Dermis microvascular lymphatic vessel endothelial cell (primary cell): ENCODE measurements at regions not wholly inside any gene's neighbourhood (a gene's known extent, or its start where the extent isn't known, plus 50 kb on each side); places are given as distances from the start of the nearest gene placed in this dataset.
A peak's percentile ranks its signal among the peaks of the same experiment; 100 is the strongest.

Experiments
- DNase-seq, 2 donors: peaks; one replicate each; pipeline versions ENCODE4 v3.0.0 to v3.0.0-alpha.2; 2010; ENCODE audit warnings: low read depth in 2 of 2

DNA sequence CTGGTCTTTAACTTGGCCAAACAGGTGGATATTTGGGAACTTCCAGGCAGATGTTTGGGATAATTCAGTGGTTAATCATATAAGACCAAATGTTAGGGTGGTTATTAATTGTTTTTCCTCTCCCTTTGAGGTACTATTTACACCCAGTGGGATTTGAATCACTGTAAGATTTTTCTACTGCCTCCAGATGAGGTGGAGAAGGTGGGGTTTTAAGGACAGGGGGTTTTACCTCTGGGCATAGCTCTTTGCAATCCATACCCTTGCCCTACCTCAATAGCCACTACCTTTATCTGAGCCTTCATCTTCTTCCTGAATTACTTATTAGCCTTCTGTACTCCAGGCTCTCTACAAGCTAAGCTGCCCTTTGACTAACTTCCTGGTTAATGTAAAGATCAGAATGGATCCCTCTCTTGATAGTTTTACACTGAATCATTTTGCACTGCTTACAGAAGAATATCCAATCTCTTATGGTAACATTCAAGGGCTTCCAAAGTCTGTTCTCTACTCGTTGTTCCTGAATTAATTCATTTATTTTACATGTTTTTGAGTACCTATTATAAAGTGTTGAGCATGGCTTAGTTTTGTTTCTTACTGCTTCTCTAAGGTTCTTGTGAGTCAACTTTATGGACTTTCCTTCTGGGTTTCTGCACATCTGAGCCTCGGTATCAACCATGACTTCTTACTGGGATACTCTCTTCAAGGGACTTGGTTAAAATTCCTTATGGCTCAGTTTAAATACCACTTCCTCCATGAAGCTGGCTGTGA, 331.2 kb upstream of the TBL1XR1 start:
- no peak for DNase-seq

DNA sequence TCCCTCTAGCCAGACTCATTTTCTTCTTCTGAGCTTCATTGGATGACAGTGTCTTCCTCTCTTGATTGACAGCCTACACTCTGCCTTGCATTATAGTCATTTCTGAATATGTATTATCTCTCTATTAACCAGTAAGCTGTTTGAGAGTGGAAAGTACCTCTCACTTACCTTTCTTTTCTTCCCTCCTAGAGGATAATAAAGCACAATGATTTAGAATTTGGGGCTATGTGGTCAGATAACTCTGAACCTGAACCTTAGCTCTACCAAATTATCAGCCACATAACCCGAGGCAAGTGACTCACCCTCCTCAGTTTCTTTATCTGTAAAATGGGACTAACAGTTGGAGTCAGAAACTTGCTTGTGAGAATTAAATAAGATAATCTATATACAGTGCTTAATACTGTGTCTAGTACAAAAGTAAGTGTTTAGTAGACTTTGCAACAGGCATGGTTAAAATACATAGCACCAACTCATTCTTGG, 331.8 kb upstream of the TBL1XR1 start:
- DNase-seq, result no peak

GRCh38 chr3:177529716-177530335, 332.5 kb upstream of the TBL1XR1 start:
- no peak for DNase-seq

DNA sequence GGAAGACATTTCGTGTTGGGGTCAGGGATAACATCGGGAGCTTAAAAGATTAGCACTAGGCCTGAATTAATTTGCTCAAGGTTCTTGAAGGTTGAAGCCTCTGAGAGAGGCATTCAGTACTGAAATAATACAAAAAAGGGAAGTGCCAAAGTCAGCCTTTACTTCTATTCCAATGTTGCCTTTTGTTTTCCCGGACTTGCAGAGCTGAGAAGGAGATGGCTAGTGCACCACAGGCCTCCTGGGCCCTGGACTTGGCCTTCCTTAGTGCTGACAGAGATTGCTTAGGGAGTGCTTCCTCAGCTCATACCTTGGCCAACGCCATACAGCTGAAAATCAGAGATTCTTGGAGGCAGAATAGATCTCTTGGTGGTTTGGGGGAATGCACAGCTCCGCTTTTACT, 333.6 kb upstream of the TBL1XR1 start:
- no peak for DNase-seq

DNA sequence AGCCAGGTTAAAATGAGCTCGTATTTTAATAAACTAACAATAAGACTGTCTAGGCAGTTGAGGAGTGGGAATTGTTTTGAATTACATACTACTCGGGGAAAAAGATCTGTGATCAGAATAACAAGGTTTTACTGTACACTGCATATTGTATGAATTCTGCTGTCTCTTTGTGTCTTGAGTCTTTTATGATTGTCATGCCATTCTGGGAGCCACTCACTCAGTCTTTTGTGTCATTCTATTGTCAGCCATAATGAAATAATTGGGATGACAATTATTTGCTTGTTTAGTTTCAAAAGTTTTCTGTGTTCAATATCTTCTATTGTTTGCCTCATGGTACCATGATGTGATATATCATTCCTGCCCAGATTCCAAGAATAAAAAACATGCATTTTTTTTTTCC, 339.6 kb upstream of the TBL1XR1 start:
- DNase-seq, result no peak

GRCh38 chr3:177537612-177538011, 340.3 kb upstream of the TBL1XR1 start:
- DNase-seq, result no peak

DNA sequence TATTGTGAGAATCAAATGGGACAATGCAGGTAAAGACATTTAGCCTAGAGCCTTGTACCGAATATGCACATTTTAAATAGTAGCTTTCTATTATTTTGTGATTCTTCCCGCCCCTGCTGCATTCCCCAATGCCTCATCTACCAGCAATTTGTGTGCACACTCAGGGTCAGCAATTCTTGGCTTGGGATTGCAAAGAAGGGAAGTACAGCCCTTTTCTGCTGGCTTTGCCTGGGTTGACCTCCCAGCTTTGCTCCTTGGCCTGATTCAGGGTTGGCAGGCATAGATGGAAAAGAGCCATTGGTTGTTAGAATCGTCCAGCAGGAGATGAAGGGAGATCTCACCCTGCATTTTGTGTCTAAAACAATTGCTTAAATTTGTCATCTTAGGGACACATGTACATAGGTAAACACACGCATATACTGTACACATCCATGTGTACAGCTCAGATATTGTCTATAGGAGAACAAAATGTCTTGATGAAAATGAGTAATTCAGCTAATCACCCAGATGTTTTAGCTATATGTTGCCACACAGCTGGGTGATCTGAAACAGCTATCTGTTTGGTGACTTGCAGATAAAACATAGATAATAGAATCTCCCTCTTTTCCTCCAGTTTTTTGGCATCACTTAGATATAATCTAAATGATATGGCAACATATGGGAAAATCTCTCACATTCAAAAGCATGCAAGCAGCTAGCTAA, 340.9 kb upstream of the TBL1XR1 start:
- peak; percentile 37 for DNase-seq

- peak; percentile 43 to 55 for DNase-seq
Observed at GRCh38 chr3:177538750-177539730, 341.8 kb upstream of the TBL1XR1 start.

DNA sequence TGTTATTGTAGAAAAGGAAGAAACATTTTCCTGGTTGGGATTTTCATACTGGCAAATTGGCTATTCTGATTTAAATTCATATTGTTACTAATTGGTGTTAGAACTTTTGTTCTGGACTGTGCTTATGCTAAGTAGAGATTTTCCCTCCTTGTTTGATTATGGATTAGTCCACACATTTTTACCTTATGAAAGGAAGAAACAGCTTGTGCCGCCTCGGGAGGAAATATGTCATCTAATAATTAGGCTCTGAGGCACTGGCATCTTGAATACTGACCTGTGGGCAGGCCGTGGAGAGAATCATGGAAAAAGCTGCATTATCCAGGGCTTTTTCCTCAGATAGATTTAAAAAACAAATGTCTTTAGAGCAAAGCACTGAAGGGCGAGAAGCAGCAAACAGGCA, 344.3 kb upstream of the TBL1XR1 start:
- no peak for DNase-seq

GRCh38 chr3:177545964-177546363, 348.7 kb upstream of the TBL1XR1 start:
- DNase-seq, result no peak

- DNase-seq, result no peak
Observed at GRCh38 chr3:177547711-177548350, 350.5 kb upstream of the TBL1XR1 start.

DNA sequence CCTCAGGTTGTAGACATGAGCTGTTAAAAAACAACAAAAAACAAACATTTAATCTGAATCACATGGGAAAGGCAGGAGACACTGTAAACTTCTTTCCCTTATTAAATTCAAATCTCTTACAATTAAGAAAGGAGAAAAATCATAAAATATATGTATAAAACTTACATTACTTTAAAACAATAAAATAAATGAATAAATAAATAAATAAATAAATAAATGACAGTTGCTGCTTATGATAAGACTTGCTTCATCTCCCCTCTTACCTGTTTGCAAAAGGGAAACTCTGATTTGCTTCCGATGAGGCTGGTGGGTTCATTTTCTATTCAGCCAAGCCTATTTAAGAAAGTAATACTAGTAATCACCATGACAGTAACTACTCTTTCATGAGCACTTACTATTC, 353.4 kb upstream of the TBL1XR1 start:
- no peak for DNase-seq

GRCh38 chr3:177551431-177551836, 354.2 kb upstream of the TBL1XR1 start:
- DNase-seq, result no peak

DNA sequence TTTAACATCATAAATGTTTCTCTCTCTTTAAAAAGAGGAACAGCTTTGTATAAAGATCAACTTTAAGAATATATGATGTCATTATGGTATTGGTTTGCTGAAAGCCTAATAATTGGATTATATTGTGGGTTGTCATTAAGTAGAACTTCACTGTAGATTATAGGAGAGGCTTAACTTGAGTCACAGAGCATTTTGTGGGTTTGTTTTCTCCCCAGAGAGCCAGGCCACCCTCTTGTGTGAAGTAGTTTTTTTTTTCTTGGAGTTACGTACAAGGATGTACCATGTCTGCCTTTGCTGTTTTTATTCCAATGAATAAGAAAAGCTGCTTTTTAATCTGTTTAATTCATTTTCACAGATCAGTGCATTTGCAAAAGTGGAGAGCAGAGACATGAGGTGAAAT, 354.8 kb upstream of the TBL1XR1 start:
- no peak for DNase-seq

DNA sequence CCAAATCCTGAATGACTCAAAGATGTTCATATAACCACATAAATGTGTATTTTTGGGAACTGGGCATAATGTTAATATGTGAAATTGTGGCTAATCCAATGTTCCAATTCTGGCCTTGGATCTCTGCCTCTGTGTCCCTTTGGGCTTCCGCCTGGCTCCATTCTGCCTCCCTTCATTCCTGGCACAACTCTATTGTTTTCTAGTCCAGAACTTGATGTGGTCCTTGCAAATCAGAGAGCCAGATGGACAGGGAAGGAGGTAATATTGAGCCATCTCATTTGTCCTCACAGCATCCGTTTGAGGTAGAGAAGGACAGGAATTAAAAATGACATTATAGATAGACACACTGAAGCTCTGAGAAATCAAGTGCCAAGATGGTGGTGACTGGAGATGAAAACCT, 355.7 kb upstream of the TBL1XR1 start:
- no peak for DNase-seq

DNA sequence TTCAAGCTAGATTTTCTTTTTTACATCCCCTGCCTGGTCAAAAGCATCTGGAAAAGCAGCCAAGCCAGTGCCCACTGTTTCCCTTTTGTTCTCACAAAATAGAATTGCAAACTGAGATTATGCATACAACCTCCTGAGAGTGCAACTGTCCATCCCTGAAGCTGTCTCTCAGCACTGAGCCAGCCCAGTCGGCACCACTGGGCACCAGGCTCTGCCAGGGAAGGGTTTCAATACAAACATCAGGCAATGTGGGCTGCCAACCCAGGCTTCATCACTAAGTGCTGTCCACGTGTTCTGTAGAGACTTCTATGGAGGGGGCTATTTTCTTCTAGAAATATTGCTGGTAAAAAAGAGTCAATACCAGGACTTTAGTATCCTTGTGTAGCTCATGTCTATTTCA, 356.3 kb upstream of the TBL1XR1 start:
- DNase-seq, result no peak

- no peak for DNase-seq
Observed at GRCh38 chr3:177554895-177555759, 357.8 kb upstream of the TBL1XR1 start.

DNA sequence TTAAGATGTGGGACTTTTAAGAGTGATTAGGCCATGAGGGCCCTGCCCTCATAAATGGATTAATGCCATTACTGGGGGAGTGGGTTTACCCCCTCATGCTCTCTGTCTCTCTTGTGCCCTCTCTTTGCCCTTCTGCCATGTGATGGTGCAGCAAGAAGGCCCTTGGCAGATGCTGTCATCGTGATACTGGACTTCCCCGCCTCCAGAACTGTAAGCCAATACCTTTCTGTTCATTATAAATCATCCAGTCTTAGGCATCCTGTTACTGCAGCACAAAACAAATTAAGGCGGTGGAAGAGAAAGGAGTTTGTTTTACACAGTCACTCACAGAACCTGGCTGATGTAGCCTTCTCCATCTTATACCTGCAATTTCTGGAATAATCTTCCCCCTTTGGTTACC, 360.3 kb upstream of the TBL1XR1 start:
- DNase-seq, result no peak

- no peak for DNase-seq
Observed at GRCh38 chr3:177561365-177561764, 364.1 kb upstream of the TBL1XR1 start.
